Transverse colon (tissue), 3 donors: ENCODE measurements at regions not wholly inside any gene's neighbourhood (a gene's known extent, or its start where the extent isn't known, plus 50 kb on each side); places are given as distances from the start of the nearest gene placed in this dataset.

Source experiments
- POLR2A ChIP-seq: fragments of 450-650 bp; IDR thresholded peaks from one replicate; pipeline ENCODE4 v1.6.1; 2016; ENCODE audit warnings: antibody characterized with exemption, mild to moderate bottlenecking, moderate library complexity
- TF ChIP-seq, protein P1 (sequence below), 5 experiments: fragments of 200-600 bp in 3 of 5; fragments of 450-650 bp in 2 of 5; sonication (generic) in 3 of 5; IDR thresholded peaks; 1 replicate in 2 of 5; 2 replicates in 3 of 5; pipeline ENCODE4 v1.5.1; 2016 to 2017; ENCODE audit warnings: antibody characterized with exemption in 5 of 5, inconsistent platforms in 3 of 5, mild to moderate bottlenecking in 2 of 5, moderate library complexity in 1 of 5

DNA sequence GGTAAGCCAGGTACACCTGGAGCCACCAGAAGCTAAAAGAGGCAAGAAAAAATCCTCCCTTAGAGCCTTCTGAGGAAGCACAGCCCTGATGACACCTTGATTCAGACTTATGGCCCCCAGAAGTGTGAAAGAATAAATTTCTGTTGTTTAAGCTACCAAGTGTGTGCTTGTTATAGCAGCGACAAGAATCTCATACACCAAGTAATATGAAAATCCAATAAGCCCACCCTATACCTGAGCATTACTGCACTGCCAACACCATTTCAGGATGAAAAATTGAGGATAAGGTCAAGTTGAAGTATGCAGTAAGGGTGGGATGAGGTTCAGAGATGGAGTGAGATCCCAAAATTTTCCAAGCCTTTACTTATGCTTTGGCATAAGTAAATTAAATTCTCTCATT lies 163.6 kb upstream of the CCDC196 start:
- TF ChIP-seq POLR2A, result no peak
- TF ChIP-seq, protein P1, sequence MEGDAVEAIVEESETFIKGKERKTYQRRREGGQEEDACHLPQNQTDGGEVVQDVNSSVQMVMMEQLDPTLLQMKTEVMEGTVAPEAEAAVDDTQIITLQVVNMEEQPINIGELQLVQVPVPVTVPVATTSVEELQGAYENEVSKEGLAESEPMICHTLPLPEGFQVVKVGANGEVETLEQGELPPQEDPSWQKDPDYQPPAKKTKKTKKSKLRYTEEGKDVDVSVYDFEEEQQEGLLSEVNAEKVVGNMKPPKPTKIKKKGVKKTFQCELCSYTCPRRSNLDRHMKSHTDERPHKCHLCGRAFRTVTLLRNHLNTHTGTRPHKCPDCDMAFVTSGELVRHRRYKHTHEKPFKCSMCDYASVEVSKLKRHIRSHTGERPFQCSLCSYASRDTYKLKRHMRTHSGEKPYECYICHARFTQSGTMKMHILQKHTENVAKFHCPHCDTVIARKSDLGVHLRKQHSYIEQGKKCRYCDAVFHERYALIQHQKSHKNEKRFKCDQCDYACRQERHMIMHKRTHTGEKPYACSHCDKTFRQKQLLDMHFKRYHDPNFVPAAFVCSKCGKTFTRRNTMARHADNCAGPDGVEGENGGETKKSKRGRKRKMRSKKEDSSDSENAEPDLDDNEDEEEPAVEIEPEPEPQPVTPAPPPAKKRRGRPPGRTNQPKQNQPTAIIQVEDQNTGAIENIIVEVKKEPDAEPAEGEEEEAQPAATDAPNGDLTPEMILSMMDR (IDR thresholded peaks at IDR 0.05), result no peak
